DND-41 (cell line): ENCODE measurements at regions not wholly inside any gene's neighbourhood (a gene's known extent, or its start where the extent isn't known, plus 50 kb on each side); places are given as distances from the start of the nearest gene placed in this dataset.
A peak's percentile ranks its signal among the peaks of the same experiment; 100 is the strongest.

Experiments used
- ATAC-seq: fragments of 200-7000 bp; cut with Tn5 transposase; 3 replicates; pipeline ENCODE4 v1.9.1; 2021; ENCODE audit warnings: low read depth; ENCODE audit not compliant: insufficient read depth
- DNase-seq: peaks from one replicate; pipeline ENCODE4 v3.0.0-alpha.2; 2020
- H2AFZ ChIP-seq: 2 replicates; pipeline ENCODE4 v1.6.0; 2012; ENCODE audit warnings: low read depth, low read length
- H3K27ac ChIP-seq: 2 replicates; pipeline ENCODE4 v1.5.1; 2012; ENCODE audit warnings: low read length, inconsistent platforms
- H3K27me3 ChIP-seq: fragments of 200-600 bp; sonication (generic); 2 replicates; pipeline ENCODE4 v1.6.0; 2012; ENCODE audit warnings: low read length, mild to moderate bottlenecking, inconsistent platforms; ENCODE audit not compliant: insufficient read depth, poor library complexity
- H3K36me3 ChIP-seq: 2 replicates; pipeline ENCODE4 v1.5.1; 2012; ENCODE audit warnings: low read length, inconsistent platforms; ENCODE audit not compliant: insufficient read depth
- H3K4me1 ChIP-seq: 2 replicates; pipeline ENCODE4 v1.5.1; 2012; ENCODE audit warnings: mild to moderate bottlenecking, low read length; ENCODE audit not compliant: insufficient read depth
- H3K4me2 ChIP-seq: 2 replicates; pipeline ENCODE4 v1.6.0; 2012; ENCODE audit warnings: mild to moderate bottlenecking, moderate library complexity, low read length, inconsistent platforms; ENCODE audit not compliant: insufficient read depth
- H3K4me3 ChIP-seq, 2 experiments: fragments of 200-600 bp in 1 of 2; shearing (Covaris generic) in 1 of 2; 2 replicates each; pipeline ENCODE4 v1.5.1; 2012 to 2016; ENCODE audit warnings: inconsistent platforms in 2 of 2, low read length in 2 of 2, mild to moderate bottlenecking in 2 of 2, low read depth in 1 of 2, moderate library complexity in 1 of 2
- H3K79me2 ChIP-seq: 2 replicates; pipeline ENCODE4 v1.6.0; 2012; ENCODE audit warnings: low read length, inconsistent platforms; ENCODE audit not compliant: insufficient read depth
- H3K9ac ChIP-seq: 2 replicates; pipeline ENCODE4 v1.6.0; 2012; ENCODE audit warnings: low read depth, mild to moderate bottlenecking, inconsistent platforms, low read length, moderate library complexity
- H3K9me3 ChIP-seq: 2 replicates; pipeline ENCODE4 v1.5.1; 2012; ENCODE audit warnings: low read length, moderate library complexity, mild to moderate bottlenecking, inconsistent platforms; ENCODE audit not compliant: insufficient read depth, severe bottlenecking
- H4K20me1 ChIP-seq: 2 replicates; pipeline ENCODE4 v1.6.0; 2012; ENCODE audit warnings: low read length; ENCODE audit not compliant: insufficient read depth
- CTCF ChIP-seq: IDR thresholded peaks from 2 replicates; pipeline ENCODE4 v1.5.1; 2012; ENCODE audit warnings: borderline replicate concordance, low read length, moderate library complexity, mild to moderate bottlenecking; ENCODE audit not compliant: poor library complexity, severe bottlenecking; ENCODE audit errors: extremely low read depth
- EZH2 ChIP-seq: IDR thresholded peaks from 3 replicates; pipeline ENCODE4 v1.6.1; 2012; ENCODE audit warnings: borderline replicate concordance, low read depth, mild to moderate bottlenecking, moderate library complexity, low read length, inconsistent platforms; ENCODE audit not compliant: severe bottlenecking

GRCh38 chr3:42019144-42019952 lies 57.4 kb upstream of the ULK4 start:
- peaks cover 6% of the 10 kb centered on the region; the same call in 1 of the 2 replicates for H3K79me2 ChIP-seq
- no peaks in the 10 kb centered on the region for H3K9me3 ChIP-seq
- no peak overlapping the region for H3K9ac ChIP-seq
- DNase-seq (no peak), ATAC-seq (no peak)
- no peak overlapping the region for H3K4me3 ChIP-seq
- peaks cover 13% of the 10 kb centered on the region; the same call in 1 of the 2 replicates for H4K20me1 ChIP-seq
- no peak overlapping the region for H2AFZ ChIP-seq
- TF ChIP-seq CTCF = no peak
- no peak for TF ChIP-seq EZH2
- peaks cover 12% of the 10 kb centered on the region for H3K4me1 ChIP-seq
- H3K27ac ChIP-seq = no peak overlapping the region
- peaks cover 10% of the 10 kb centered on the region for H3K27me3 ChIP-seq
- no peaks in the 10 kb centered on the region for H3K36me3 ChIP-seq
- H3K4me2 ChIP-seq = no peak overlapping the region

DNA sequence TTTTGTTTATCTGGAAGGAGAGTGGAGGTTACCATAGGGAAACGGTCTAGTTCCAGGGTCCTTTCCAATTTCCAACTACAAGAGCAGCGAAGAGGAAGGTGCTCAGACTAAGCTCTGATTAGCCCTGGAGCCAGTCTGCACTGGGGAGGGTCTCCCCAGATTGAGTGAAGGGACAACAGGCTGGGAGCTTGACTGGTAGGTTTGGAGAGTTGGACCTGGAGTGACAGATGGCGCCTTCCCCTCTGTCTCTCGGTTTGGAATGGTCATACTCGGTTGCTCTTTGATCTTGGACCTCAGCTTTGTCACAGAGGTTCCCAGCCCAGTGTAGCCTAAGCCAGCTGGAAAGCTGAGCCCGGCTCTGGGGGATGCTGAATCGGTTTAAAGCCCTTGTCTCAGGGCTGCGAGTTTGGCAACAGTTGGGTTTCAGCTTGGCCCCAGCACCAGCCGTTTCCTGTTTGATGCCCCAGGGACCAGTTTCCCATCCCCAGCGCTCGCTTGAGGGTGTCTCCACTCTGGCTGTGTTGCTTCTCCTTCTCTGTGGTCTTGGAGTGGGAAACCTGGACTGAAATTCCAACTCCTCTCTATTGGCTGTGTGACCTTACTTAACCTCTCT lies 53.1 kb upstream of the ULK4 start:
- Histone ChIP-seq H4K20me1 (peaks cover 9% of the 10 kb centered on the region; the same call in 1 of the 2 replicates), H3K27me3 (peaks cover 36% of the 10 kb centered on the region), H3K36me3 (no peaks in the 10 kb centered on the region), H3K27ac (no peak overlapping the region), H3K9me3 (no peaks in the 10 kb centered on the region), H3K4me3 (peak overlapping the region; percentile 40 to 75; a peak in 2 of 4 replicates), H2AFZ (no peak overlapping the region), H3K79me2 (peaks cover 6% of the 10 kb centered on the region; the same call in 1 of the 2 replicates), H3K4me1 (peaks cover 25% of the 10 kb centered on the region), H3K4me2 (peak overlapping the region; percentile 90), H3K9ac (peak overlapping the region; percentile 72; the same call in 1 of the 2 replicates)
- TF ChIP-seq CTCF (no peak), EZH2 (no peak)
- no peak for ATAC-seq
- no peak for DNase-seq

GRCh38 chr3:42014458-42014920 lies 52.6 kb upstream of the ULK4 start:
- H3K4me1 ChIP-seq = peaks cover 25% of the 10 kb centered on the region
- ATAC-seq (0 out of 3 replicates have a peak, but pooled peaks have one; percentile 6), DNase-seq (no peak)
- H3K9me3 ChIP-seq = no peaks in the 10 kb centered on the region
- H2AFZ ChIP-seq = peak overlapping the region; percentile 79
- peaks cover 6% of the 10 kb centered on the region; the same call in 1 of the 2 replicates for H3K79me2 ChIP-seq
- 0 out of 2 replicates have a peak overlapping the region, but pooled peaks have one; percentile 30 for H3K27ac ChIP-seq
- peak overlapping the region; percentile 40 to 75; a peak in 3 of 4 replicates for H3K4me3 ChIP-seq
- H3K4me2 ChIP-seq = peak overlapping the region; percentile 90
- TF ChIP-seq CTCF (no peak), EZH2 (no peak)
- H3K27me3 ChIP-seq = peaks cover 36% of the 10 kb centered on the region
- H3K36me3 ChIP-seq = no peaks in the 10 kb centered on the region
- H3K9ac ChIP-seq = peak overlapping the region; percentile 72
- H4K20me1 ChIP-seq = peaks cover 9% of the 10 kb centered on the region; the same call in 1 of the 2 replicates
